ENCODE measurements at regions not wholly inside any gene's neighbourhood (a gene's known extent, or its start where the extent isn't known, plus 50 kb on each side); places are given as distances from the start of the nearest gene placed in this dataset.

GRCh38 chr12:34106172-34106571 is 83.9 kb downstream of the ALG10 start:
- no peaks in the 10 kb centered on the region for H3K79me2 ChIP-seq (ENCODE audit: control insufficient read depth, insufficient read depth, low read length)
- no peak overlapping the region for H3K4me2 ChIP-seq (ENCODE audit: insufficient read depth, low read length)
- BruUV-seq (replicated peaks), result no TSS peak
- H3K4me3 ChIP-seq (replicated peaks in 1 of 3; ENCODE audit: insufficient read depth in 1 of 3, low read depth in 1 of 3, low read length in 3 of 3), result no peak overlapping the region
- H3K9me1 ChIP-seq (replicated peaks; ENCODE audit: control insufficient read depth, extremely low read depth, insufficient read depth, low read length), result no peaks in the 10 kb centered on the region
- dilution Hi-C loops (cut with MboI; ENCODE audit: extremely low pct_ligation_motif_present, low sequenced_read_pairs) (no loop called here), intact Hi-C loops (cut with micrococcal nuclease) (no loop called here)
- ChIA-PET CTCF (no interaction called here), POLR2A (no interaction called here)
- H2AFZ ChIP-seq (ENCODE audit: low read depth, low read length), result no peak overlapping the region
- H3K36me3 ChIP-seq (ENCODE audit: control insufficient read depth in 2 of 2, extremely low read depth in 1 of 2, insufficient read depth in 2 of 2, low read length in 2 of 2), result no peaks in the 10 kb centered on the region
- TF ChIP-seq FOS (IDR thresholded peaks at IDR 0.05; ENCODE audit: borderline replicate concordance, insufficient read depth, low read length) (no peak), JUN (IDR thresholded peaks at IDR 0.05; ENCODE audit: borderline replicate concordance, insufficient read depth, insufficient read length, low read depth) (no peak), MAX (IDR thresholded peaks at IDR 0.05; ENCODE audit: insufficient read depth, insufficient read length) (no peak), MYC (IDR thresholded peaks at IDR 0.05; ENCODE audit: low read depth, low read length) (no peak), EZH2 (IDR thresholded peaks at IDR 0.05; ENCODE audit: borderline replicate concordance, low read depth, low read length, severe bottlenecking) (no peak), POLR2AphosphoS5 (IDR thresholded peaks at IDR 0.05; ENCODE audit: insufficient read depth, low read depth, low read length) (no peak), GATA2 (IDR thresholded peaks at IDR 0.05; ENCODE audit: insufficient read depth, insufficient read length, low read depth, low read length) (no peak), CTCF (IDR thresholded peaks at IDR 0.05; ENCODE audit: extremely low read depth in 1 of 2, insufficient read depth in 1 of 2, low read depth in 1 of 2, low read length in 2 of 2) (no peak), POLR2A (IDR thresholded peaks at IDR 0.05; ENCODE audit: low read depth, low read length) (no peak)
- H3K9me3 ChIP-seq (replicated peaks; ENCODE audit: control insufficient read depth, insufficient read depth, low read length), result no peaks in the 10 kb centered on the region
- no peaks in the 10 kb centered on the region for H3K27me3 ChIP-seq (ENCODE audit: control insufficient read depth in 2 of 2, insufficient read depth in 2 of 2, low read length in 2 of 2)
- no peak overlapping the region for H3K9ac ChIP-seq (replicated peaks; ENCODE audit: extremely low read depth, insufficient read depth, low read length)
- H4K20me1 ChIP-seq (replicated peaks; ENCODE audit: control insufficient read depth, extremely low read depth, insufficient read depth, low read length), result no peaks in the 10 kb centered on the region
- H3K4me1 ChIP-seq (ENCODE audit: control insufficient read depth, extremely low read depth, insufficient read depth, low read length), result no peaks in the 10 kb centered on the region
- no peak overlapping the region for H3K27ac ChIP-seq (ENCODE audit: insufficient read depth, low read depth, low read length)
- FAIRE-seq (no peak), DNase-seq (ENCODE audit: low read depth, low spot score) (no peak)
